GDM1 (cell line): ENCODE measurements at regions not wholly inside any gene's neighbourhood (a gene's known extent, or its start where the extent isn't known, plus 50 kb on each side); places are given as distances from the start of the nearest gene placed in this dataset.

Source experiments
- DNase-seq: peaks from one replicate; lab custom pipeline; 2025; lab: John Stamatoyannopoulos, UW

- no peak for DNase-seq
Measured at GRCh38 chr15:70443486-70444273, 319.7 kb downstream of the UACA start.

GRCh38 chr15:70442616-70443321, 320.6 kb downstream of the UACA start:
- DNase-seq = no peak

GRCh38 chr15:70442211-70442610, 321.1 kb downstream of the UACA start:
- no peak for DNase-seq

GRCh38 chr15:70440416-70441138, 322.8 kb downstream of the UACA start:
- DNase-seq = no peak

- no peak for DNase-seq
Measured at GRCh38 chr15:70439880-70440279, 323.5 kb downstream of the UACA start.

DNA sequence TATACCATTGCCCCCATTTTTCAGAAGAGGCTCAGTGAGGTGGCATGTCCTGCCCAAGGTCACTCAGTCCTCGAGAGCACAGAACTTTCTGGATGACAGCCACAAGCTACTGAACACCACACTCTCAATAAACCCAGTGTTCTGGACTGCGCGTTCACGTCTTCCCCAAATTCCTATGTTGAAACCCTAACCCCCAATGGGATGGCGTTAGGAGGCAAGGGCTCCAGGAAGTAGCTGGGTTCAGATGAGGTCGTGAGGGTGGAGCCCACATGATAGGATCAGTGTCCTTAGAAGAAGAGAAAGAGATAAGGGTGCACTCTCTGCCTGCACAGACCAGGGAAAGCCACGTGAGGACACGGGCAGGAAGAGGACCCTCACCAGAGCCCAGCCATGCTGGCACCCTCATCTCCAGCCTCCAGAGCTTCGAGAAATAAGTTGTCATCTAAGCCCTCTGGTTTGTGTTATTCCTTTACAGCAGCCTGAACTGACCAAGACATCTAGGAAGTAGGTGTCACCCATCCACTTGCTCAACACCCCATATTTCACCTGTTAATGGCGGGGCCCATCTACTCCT, 324.0 kb downstream of the UACA start:
- DNase-seq = no peak

GRCh38 chr15:70438776-70439175, 324.6 kb downstream of the UACA start:
- DNase-seq = no peak

DNA sequence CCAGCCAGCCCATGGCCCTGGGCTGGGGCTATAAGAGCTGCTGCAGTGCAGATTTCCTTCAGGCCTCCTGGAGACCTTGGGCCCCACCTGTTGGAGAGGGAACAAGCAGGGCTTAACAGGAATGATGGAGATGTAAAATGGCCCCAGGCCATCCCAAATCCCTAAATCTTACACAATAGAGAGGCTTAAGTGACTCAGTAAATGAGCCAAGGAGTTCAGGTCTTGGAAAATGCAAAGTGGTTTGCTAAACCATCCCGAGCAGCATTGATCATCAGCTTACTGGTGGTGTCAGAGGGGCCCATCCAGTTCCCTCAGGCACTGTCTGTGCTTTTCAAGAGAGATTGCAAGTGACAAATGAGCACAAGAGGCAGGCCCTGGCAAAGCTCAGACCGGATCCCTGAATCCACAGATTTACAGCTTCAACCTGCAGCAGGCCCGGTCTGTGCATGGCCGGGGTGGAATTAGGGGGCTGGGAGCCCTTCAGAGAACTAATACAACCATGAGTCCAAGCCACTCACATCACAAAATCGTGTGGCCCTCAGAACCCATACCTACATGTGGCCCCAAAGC, 325.4 kb downstream of the UACA start:
- DNase-seq = no peak

GRCh38 chr15:70437089-70437488, 326.3 kb downstream of the UACA start:
- DNase-seq = no peak

DNA sequence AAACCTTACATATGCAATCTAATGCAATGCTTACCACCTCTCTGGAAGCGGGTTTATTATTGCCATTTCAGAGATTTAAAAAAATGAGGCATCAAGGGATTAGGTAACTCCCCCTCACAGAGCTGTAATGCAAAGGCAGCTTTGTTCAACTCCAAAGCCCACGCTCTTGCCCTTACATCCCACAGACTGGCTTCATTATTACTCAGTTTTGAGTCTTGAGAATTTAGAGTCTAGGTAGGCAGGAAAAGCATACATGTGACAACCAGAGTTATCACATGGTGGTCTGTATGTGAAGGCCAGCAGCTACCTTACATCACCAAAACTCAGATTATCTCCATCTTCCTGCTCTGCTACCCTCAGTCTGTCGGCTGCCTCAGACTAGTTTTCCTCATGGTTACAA, 326.9 kb downstream of the UACA start:
- no peak for DNase-seq

DNA sequence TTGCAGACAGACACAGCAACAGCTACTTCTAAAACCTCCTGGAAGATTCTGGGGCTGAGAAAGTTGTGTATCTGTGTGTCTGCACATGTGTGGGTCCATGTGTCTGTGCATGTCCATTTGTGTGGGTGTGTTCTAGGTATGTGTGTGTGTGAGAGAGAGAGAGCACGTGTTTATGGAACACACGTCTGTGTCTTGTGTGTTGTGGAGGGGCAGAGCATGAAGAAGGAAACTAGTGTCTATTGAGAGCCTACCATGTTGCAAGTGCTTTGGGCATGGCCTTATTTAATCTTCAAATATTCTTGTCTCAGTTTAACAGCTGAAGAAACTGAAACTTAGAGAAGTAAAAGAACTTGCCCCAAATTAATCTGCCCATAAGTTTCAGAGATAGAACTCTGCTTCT, 327.5 kb downstream of the UACA start:
- no peak for DNase-seq

- DNase-seq = no peak
Measured at GRCh38 chr15:70435369-70435768, 328.0 kb downstream of the UACA start.

DNA sequence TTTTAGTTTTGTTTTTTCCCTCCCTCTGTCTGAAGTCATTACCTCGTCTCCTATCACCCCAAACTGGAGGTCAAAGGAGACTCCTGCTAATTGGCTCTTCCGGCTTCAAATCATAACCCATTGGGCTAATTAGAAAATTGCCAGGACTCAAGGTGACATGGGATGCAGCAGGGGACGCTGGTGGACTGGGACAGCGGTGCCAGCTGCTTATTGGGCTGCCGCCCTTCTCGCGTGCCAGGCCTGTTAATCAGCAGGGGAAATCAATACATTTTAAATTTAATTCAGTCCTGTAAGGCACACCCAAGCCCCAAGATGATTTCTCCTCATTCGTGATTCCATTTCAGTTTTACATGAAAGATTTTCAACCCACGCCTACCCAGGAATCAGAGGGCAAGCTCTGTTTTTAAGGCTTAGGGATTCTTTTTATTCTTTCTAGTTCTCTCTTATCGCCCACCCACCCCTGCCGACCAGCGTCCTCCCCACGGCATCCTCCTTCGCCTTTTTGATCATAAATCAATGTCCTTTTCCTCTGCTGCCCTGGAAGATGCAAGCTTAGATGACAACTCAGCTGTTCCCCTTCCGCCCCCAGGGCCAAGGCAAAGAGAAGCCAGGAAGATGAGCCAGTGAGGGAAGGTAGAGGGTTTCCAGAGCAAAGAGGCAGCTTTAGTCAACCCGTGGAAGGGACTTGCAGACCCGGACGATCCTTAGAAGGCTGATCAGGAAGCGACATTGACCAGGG, 329.6 kb downstream of the UACA start:
- no peak for DNase-seq

DNA sequence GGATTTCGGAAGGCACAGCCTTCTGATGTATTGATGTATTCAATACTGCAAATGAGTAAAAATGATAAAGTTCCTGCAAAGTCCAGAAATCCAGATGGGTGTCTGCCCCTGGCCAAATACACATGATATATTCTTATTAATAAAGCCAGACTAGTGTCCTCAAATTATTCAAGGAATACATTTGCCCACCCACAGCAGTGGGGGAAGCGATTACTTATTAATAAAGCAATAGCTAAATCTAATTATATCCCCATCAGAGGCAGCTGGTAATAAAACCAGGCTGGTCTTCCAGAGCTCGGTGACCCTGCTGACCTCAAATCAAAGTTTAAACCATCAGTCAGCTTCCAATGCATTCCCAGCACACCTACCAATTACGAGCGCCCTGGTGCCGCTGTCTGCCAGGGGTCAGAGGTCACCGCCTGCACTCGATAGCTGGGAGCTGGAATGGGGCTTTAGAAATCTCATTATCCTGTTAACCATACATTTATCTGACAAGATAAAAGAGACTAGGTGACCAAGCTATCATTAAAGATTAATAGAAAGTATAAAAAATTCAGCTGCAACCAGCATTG, 330.3 kb downstream of the UACA start:
- no peak for DNase-seq

GRCh38 chr15:70431854-70432253, 331.5 kb downstream of the UACA start:
- DNase-seq = no peak

GRCh38 chr15:70430069-70430468, 332.4 kb upstream of the TLE3 start:
- no peak for DNase-seq

DNA sequence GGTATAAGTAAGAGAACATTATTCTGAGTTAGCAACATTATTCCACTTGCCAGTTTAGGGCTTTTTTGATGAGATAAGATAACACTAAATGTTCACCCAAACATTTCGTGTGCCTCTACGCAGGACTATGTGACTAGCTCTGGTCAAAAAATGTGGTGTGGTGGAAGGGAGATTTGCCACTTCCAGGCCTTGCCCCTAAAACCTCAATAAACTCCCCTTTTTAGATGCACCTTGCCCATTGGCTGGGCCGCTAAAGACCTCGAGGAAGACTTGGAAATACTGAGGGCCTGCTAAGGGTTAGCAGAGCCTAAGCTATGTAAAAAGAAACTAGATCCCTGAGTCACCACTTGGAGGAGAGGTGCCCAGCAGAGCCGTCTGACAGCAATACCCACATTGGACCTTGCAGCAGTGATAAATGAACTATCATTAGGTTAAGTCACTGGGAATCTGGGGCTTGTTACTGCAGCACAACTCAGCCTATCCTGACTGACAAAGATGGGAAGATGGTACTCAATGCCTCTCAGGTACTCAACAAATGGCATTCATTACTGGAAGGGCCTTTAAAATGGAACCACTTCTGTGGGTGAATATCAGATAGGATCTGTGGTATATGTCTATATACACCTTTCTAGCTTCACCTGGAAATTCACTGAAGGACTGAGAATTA, 331.5 kb upstream of the TLE3 start:
- DNase-seq = no peak

DNA sequence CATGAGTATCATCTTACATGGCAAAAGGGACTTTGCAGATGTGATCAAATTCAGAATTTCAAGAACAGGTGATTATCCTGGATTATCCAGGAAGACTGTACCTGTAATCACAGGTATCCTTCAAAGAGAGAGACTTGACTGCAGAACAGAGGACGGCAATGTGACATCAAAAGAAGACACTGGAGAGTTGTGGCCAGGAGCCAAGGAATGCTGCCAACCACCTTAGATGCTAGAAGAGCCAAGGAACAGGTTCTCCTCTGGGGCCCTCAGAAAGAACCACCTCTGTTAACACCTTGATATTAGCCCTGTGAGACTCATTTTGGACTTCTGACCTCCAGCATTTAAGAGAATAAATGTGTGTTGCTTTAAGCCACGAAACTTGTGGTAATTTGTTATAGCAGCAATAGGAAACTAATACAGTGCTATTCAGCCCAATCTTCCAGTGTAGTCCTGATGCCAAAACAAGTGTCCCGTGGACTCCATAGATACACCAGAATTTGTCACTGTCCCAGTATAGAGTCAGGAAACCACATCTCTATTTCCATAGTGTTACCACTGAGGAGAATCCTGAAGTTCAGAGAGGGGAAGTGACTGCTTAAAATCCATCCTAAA, 330.6 kb upstream of the TLE3 start:
- DNase-seq = no peak

- DNase-seq = no peak
Measured at GRCh38 chr15:70427167-70428120, 329.7 kb upstream of the TLE3 start.
